ENCODE measurements at regions not wholly inside any gene's neighbourhood (a gene's known extent, or its start where the extent isn't known, plus 50 kb on each side); places are given as distances from the start of the nearest gene placed in this dataset.

GRCh38 chr9:113781896-113782295, 94.2 kb upstream of the ZNF618 start:
- no peak overlapping the region for H3K4me2 ChIP-seq (ENCODE audit: low read depth, low read length)
- H3F3A ChIP-seq (ENCODE audit: insufficient read depth, low read length): no peaks in the 10 kb centered on the region
- no peaks in the 10 kb centered on the region for H3K36me3 ChIP-seq (replicated peaks; ENCODE audit: insufficient read depth, low read length)
- H4K20me1 ChIP-seq (ENCODE audit: insufficient read depth, low read length): no peaks in the 10 kb centered on the region
- H3K27me3 ChIP-seq (replicated peaks; ENCODE audit: insufficient read depth, low read length): no peaks in the 10 kb centered on the region
- TF ChIP-seq CTCF (IDR thresholded peaks at IDR 0.05; ENCODE audit: low read length): no peak
- no peak for TF ChIP-seq EZH2phosphoT487 (IDR thresholded peaks at IDR 0.05; ENCODE audit: low read length)
- TF ChIP-seq EZH2 (optimal IDR thresholded peaks at IDR 0.05; ENCODE audit: low read depth, low read length): no peak
- no peak overlapping the region for H2AFZ ChIP-seq (ENCODE audit: low read length)
- H3K9ac ChIP-seq (ENCODE audit: low read length): no peak overlapping the region
- no peaks in the 10 kb centered on the region for H3K79me2 ChIP-seq (ENCODE audit: low read length)
- no peak overlapping the region for H3K4me3 ChIP-seq (ENCODE audit: low read length)
- H3K9me2 ChIP-seq (replicated peaks; ENCODE audit: insufficient read depth, low read length): no peaks in the 10 kb centered on the region
- DNase-seq: no peak
- no peak overlapping the region for H3K27ac ChIP-seq (ENCODE audit: low read length)
- H3K9me3 ChIP-seq (replicated peaks; ENCODE audit: insufficient read depth, low read length): no peaks in the 10 kb centered on the region
- H3K4me1 ChIP-seq (ENCODE audit: low read length): no peaks in the 10 kb centered on the region

- DNase-seq: no peak
- Histone ChIP-seq H4K20me1 (ENCODE audit: insufficient read depth, low read length) (no peaks in the 10 kb centered on the region), H3F3A (ENCODE audit: insufficient read depth, low read length) (no peaks in the 10 kb centered on the region), H3K27me3 (replicated peaks; ENCODE audit: insufficient read depth, low read length) (no peaks in the 10 kb centered on the region), H3K27ac (ENCODE audit: low read length) (no peak overlapping the region), H3K9me2 (replicated peaks; ENCODE audit: insufficient read depth, low read length) (no peaks in the 10 kb centered on the region), H3K4me1 (ENCODE audit: low read length) (no peaks in the 10 kb centered on the region), H3K4me3 (ENCODE audit: low read length) (no peak overlapping the region), H3K9ac (ENCODE audit: low read length) (no peak overlapping the region), H3K9me3 (replicated peaks; ENCODE audit: insufficient read depth, low read length) (no peaks in the 10 kb centered on the region), H3K36me3 (replicated peaks; ENCODE audit: insufficient read depth, low read length) (no peaks in the 10 kb centered on the region), H3K79me2 (ENCODE audit: low read length) (no peaks in the 10 kb centered on the region), H3K4me2 (ENCODE audit: low read depth, low read length) (no peak overlapping the region), H2AFZ (ENCODE audit: low read length) (no peak overlapping the region)
- TF ChIP-seq EZH2phosphoT487 (IDR thresholded peaks at IDR 0.05; ENCODE audit: low read length): no peak
- no peak for TF ChIP-seq CTCF (IDR thresholded peaks at IDR 0.05; ENCODE audit: low read length)
- no peak for TF ChIP-seq EZH2 (optimal IDR thresholded peaks at IDR 0.05; ENCODE audit: low read depth, low read length)
Observed at GRCh38 chr9:113783475-113783874, 92.6 kb upstream of the ZNF618 start.

GRCh38 chr9:113785334-113785733, 90.8 kb upstream of the ZNF618 start:
- H3K9me3 ChIP-seq (replicated peaks; ENCODE audit: insufficient read depth, low read length): no peaks in the 10 kb centered on the region
- H3K4me1 ChIP-seq (ENCODE audit: low read length): no peaks in the 10 kb centered on the region
- H3K79me2 ChIP-seq (ENCODE audit: low read length): no peaks in the 10 kb centered on the region
- no peaks in the 10 kb centered on the region for H3K27me3 ChIP-seq (replicated peaks; ENCODE audit: insufficient read depth, low read length)
- no peak overlapping the region for H3K27ac ChIP-seq (ENCODE audit: low read length)
- H3K9me2 ChIP-seq (replicated peaks; ENCODE audit: insufficient read depth, low read length): no peaks in the 10 kb centered on the region
- no peak overlapping the region for H2AFZ ChIP-seq (ENCODE audit: low read length)
- TF ChIP-seq CTCF (IDR thresholded peaks at IDR 0.05; ENCODE audit: low read length) (no peak), EZH2 (optimal IDR thresholded peaks at IDR 0.05; ENCODE audit: low read depth, low read length) (no peak), EZH2phosphoT487 (IDR thresholded peaks at IDR 0.05; ENCODE audit: low read length) (no peak)
- DNase-seq: no peak
- H4K20me1 ChIP-seq (ENCODE audit: insufficient read depth, low read length): no peaks in the 10 kb centered on the region
- no peak overlapping the region for H3K9ac ChIP-seq (ENCODE audit: low read length)
- no peak overlapping the region for H3K4me2 ChIP-seq (ENCODE audit: low read depth, low read length)
- H3F3A ChIP-seq (ENCODE audit: insufficient read depth, low read length): no peaks in the 10 kb centered on the region
- no peaks in the 10 kb centered on the region for H3K36me3 ChIP-seq (replicated peaks; ENCODE audit: insufficient read depth, low read length)
- H3K4me3 ChIP-seq (ENCODE audit: low read length): no peak overlapping the region

Measured in MM.1S (cell line).